HG02884 (cell line): ENCODE measurements at regions not wholly inside any gene's neighbourhood (a gene's known extent, or its start where the extent isn't known, plus 50 kb on each side); places are given as distances from the start of the nearest gene placed in this dataset.

Experiments used
- ATAC-seq: cut with Tn5 transposase; IDR thresholded peaks from one replicate; pipeline ENCODE4 v1.9.1; 2021; ENCODE audit warnings: mild to moderate bottlenecking, moderate library complexity; ENCODE audit not compliant: unreplicated experiment

GRCh38 chr3:83882701-83883100, 1076.1 kb upstream of the CADM2 start:
- ATAC-seq, result no peak

- ATAC-seq, result no peak
Measured at GRCh38 chr3:83890039-83890762, 1068.6 kb upstream of the CADM2 start.

- no peak for ATAC-seq
Measured at GRCh38 chr3:83890763-83891135, 1068.0 kb upstream of the CADM2 start.

- no peak for ATAC-seq
Measured at GRCh38 chr3:83894223-83894622, 1064.6 kb upstream of the CADM2 start.

GRCh38 chr3:83895892-83896291, 1062.9 kb upstream of the CADM2 start:
- ATAC-seq, result no peak

- no peak for ATAC-seq
Measured at GRCh38 chr3:83902787-83903533, 1055.8 kb upstream of the CADM2 start.

GRCh38 chr3:83913381-83913780, 1045.4 kb upstream of the CADM2 start:
- ATAC-seq, result no peak

- ATAC-seq, result no peak
Measured at GRCh38 chr3:83926291-83926690, 1032.5 kb upstream of the CADM2 start.

- ATAC-seq, result no peak
Measured at GRCh38 chr3:83928391-83928790, 1030.4 kb upstream of the CADM2 start.

GRCh38 chr3:83928903-83929302, 1029.9 kb upstream of the CADM2 start:
- ATAC-seq, result no peak

- ATAC-seq, result no peak
Measured at GRCh38 chr3:83934192-83935021, 1024.4 kb upstream of the CADM2 start.

- ATAC-seq, result no peak
Measured at GRCh38 chr3:83938491-83938890, 1020.3 kb upstream of the CADM2 start.

- no peak for ATAC-seq
Measured at GRCh38 chr3:83941990-83942745, 1016.6 kb upstream of the CADM2 start.

- no peak for ATAC-seq
Measured at GRCh38 chr3:83946049-83946448, 1012.7 kb upstream of the CADM2 start.

GRCh38 chr3:83946554-83946953, 1012.2 kb upstream of the CADM2 start:
- no peak for ATAC-seq

GRCh38 chr3:83948771-83949170, 1010.0 kb upstream of the CADM2 start:
- ATAC-seq, result no peak

GRCh38 chr3:83953417-83954089, 1005.2 kb upstream of the CADM2 start:
- ATAC-seq, result no peak

- no peak for ATAC-seq
Measured at GRCh38 chr3:83956431-83956830, 1002.4 kb upstream of the CADM2 start.

GRCh38 chr3:83968356-83968755, 990.4 kb upstream of the CADM2 start:
- no peak for ATAC-seq

- ATAC-seq, result no peak
Measured at GRCh38 chr3:83971666-83972065, 987.1 kb upstream of the CADM2 start.
